ENCODE measurements at regions not wholly inside any gene's neighbourhood (a gene's known extent, or its start where the extent isn't known, plus 50 kb on each side); places are given as distances from the start of the nearest gene placed in this dataset.

DNA sequence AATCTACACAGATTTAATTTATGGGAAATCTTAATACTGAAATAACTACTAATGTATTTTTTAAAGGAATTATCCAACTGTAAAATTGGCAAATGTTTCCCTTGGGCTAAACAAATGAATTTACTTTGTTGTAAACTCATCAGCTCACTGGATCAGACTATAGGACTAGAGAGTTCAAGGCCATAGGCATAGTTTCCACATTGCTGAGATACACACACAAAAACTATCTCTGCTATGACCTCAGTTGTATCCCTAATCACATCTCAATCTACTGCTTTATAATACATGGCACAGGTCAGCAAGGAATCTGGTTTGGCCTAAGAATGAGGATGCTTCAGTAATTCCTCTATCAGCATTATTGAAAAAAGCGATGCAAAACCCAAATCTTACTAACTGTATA, 101.1 kb upstream of the SLC39A10 start:
- TF ChIP-seq, protein P1, sequence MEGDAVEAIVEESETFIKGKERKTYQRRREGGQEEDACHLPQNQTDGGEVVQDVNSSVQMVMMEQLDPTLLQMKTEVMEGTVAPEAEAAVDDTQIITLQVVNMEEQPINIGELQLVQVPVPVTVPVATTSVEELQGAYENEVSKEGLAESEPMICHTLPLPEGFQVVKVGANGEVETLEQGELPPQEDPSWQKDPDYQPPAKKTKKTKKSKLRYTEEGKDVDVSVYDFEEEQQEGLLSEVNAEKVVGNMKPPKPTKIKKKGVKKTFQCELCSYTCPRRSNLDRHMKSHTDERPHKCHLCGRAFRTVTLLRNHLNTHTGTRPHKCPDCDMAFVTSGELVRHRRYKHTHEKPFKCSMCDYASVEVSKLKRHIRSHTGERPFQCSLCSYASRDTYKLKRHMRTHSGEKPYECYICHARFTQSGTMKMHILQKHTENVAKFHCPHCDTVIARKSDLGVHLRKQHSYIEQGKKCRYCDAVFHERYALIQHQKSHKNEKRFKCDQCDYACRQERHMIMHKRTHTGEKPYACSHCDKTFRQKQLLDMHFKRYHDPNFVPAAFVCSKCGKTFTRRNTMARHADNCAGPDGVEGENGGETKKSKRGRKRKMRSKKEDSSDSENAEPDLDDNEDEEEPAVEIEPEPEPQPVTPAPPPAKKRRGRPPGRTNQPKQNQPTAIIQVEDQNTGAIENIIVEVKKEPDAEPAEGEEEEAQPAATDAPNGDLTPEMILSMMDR (IDR thresholded peaks at IDR 0.05) = no peak
- no peak for TF ChIP-seq POLR2AphosphoS5 (IDR thresholded peaks at IDR 0.05)
- no peak for TF ChIP-seq POLR2A (IDR thresholded peaks at IDR 0.05)

Data from stomach (tissue), 4 donors.